H1 (cell line): ENCODE measurements at regions not wholly inside any gene's neighbourhood (a gene's known extent, or its start where the extent isn't known, plus 50 kb on each side); places are given as distances from the start of the nearest gene placed in this dataset.

ENCODE experiments used
- CTCF ChIA-PET: fragments of 300-600 bp; sonication (Branson Sonifier 250); formaldehyde crosslinking; loops from one replicate; lab custom pipeline; 2021; ENCODE audit not compliant: partially characterized antibody; lab: Charles Lee
- POLR2A ChIA-PET: fragments of 300-600 bp; sonication (Branson Sonifier 250); formaldehyde crosslinking; loops from one replicate; lab custom pipeline; 2021; ENCODE audit warnings: inconsistent platforms; ENCODE audit not compliant: partially characterized antibody; lab: Charles Lee
- DNase-seq, 2 experiments: peaks; one replicate each; pipeline versions ENCODE4 v3.0.0 to v3.0.0-alpha.2; 2010 to 2022; ENCODE audit warnings: low spot score in 2 of 2, low read depth in 1 of 2, mixed read lengths in 1 of 2
- FAIRE-seq: peaks from 2 replicates; lab custom pipeline; 2011; peaks lifted over from hg19 to GRCh38; lab: Jason Lieb, UNC
- H2AFZ ChIP-seq: 2 replicates; pipeline ENCODE4 v1.8.1; 2012; ENCODE audit warnings: low read length, inconsistent platforms
- H2AK5ac ChIP-seq: 2 replicates; pipeline ENCODE4 v1.6.1; 2013; ENCODE audit warnings: low read depth, low read length
- H2BK120ac ChIP-seq: replicated peaks from 2 replicates; pipeline ENCODE3; 2013; ENCODE audit warnings: low read depth, low read length, inconsistent platforms
- H2BK12ac ChIP-seq: 2 replicates; pipeline ENCODE4 v1.6.1; 2013; ENCODE audit warnings: low read depth, low read length
- H2BK15ac ChIP-seq: 2 replicates; pipeline ENCODE4 v1.6.1; 2013; ENCODE audit warnings: low read length
- H2BK20ac ChIP-seq: 2 replicates; pipeline ENCODE4 v1.6.1; 2013; ENCODE audit warnings: low read length
- H2BK5ac ChIP-seq: 2 replicates; pipeline ENCODE4 v1.6.1; 2013; ENCODE audit warnings: low read depth, low read length
- H3K14ac ChIP-seq: 2 replicates; pipeline ENCODE4 v1.6.1; 2013; ENCODE audit warnings: inconsistent platforms; ENCODE audit not compliant: insufficient read length
- H3K18ac ChIP-seq: 2 replicates; pipeline ENCODE4 v1.6.1; 2013; ENCODE audit warnings: low read length; ENCODE audit errors: extremely low read depth
- H3K23ac ChIP-seq: 2 replicates; pipeline ENCODE4 v1.6.1; 2013; ENCODE audit warnings: inconsistent platforms; ENCODE audit not compliant: insufficient read length
- H3K23me2 ChIP-seq: 2 replicates; pipeline ENCODE4 v1.6.1; 2013; ENCODE audit warnings: low read depth, low read length
- H3K27ac ChIP-seq: 2 replicates; pipeline ENCODE4 v1.6.1; 2011; ENCODE audit warnings: low read depth, low read length, inconsistent platforms
- H3K27me3 ChIP-seq, 4 experiments: replicated peaks in 1 of 4; 1 replicate in 1 of 4; 2 replicates in 3 of 4; pipeline versions ENCODE4 v1.6.1 to v1.8.1; 2011 to 2013; ENCODE audit warnings: low read length in 3 of 4, mild to moderate bottlenecking in 3 of 4, inconsistent platforms in 2 of 4, mixed read lengths in 2 of 4, moderate library complexity in 1 of 4; ENCODE audit not compliant: control insufficient read depth in 3 of 4, insufficient read depth in 3 of 4; ENCODE audit errors: extremely low read depth in 1 of 4
- H3K36me3 ChIP-seq, 4 experiments: 2 replicates each; pipeline versions ENCODE4 v1.6.1 to v1.8.1; 2011 to 2013; ENCODE audit warnings: mild to moderate bottlenecking in 4 of 4, low read length in 3 of 4, moderate library complexity in 2 of 4, control low read depth in 1 of 4, inconsistent platforms in 1 of 4; ENCODE audit not compliant: insufficient read depth in 4 of 4, control insufficient read depth in 2 of 4
- H3K4ac ChIP-seq: replicated peaks from 2 replicates; pipeline ENCODE3; 2013; ENCODE audit warnings: low read length, low read depth, mixed read lengths, inconsistent platforms; ENCODE audit not compliant: insufficient read length
- H3K4me1 ChIP-seq, 4 experiments: replicated peaks in 1 of 4; 1 replicate in 1 of 4; 2 replicates in 3 of 4; pipeline versions ENCODE4 v1.6.1 to v1.8.1; 2011 to 2013; ENCODE audit warnings: low read length in 3 of 4, inconsistent platforms in 2 of 4, mixed read lengths in 1 of 4; ENCODE audit not compliant: insufficient read depth in 4 of 4, control insufficient read depth in 3 of 4
- H3K4me2 ChIP-seq, 2 experiments: 2 replicates each; pipeline versions ENCODE4 v1.6.1 to v1.8.1; 2011 to 2013; ENCODE audit warnings: low read depth in 2 of 2, low read length in 2 of 2, control low read depth in 1 of 2, inconsistent platforms in 1 of 2, mild to moderate bottlenecking in 1 of 2; ENCODE audit not compliant: insufficient read depth in 1 of 2
- H3K4me3 ChIP-seq, 4 experiments: fragments of 200-600, 300-600 bp in 1 of 4; sonication (generic), shearing (Covaris generic), sonication (Bioruptor Twin) in 1 of 4; 2 replicates each; pipeline versions ENCODE4 v1.5.1 to v1.8.1; 2011 to 2016; ENCODE audit warnings: low read length in 4 of 4, low read depth in 3 of 4, control low read depth in 2 of 4, inconsistent platforms in 2 of 4, mild to moderate bottlenecking in 2 of 4, mixed read lengths in 1 of 4, moderate library complexity in 1 of 4; ENCODE audit not compliant: insufficient read depth in 2 of 4; ENCODE audit errors: extremely low read depth in 1 of 4
- H3K56ac ChIP-seq: replicated peaks from 2 replicates; pipeline ENCODE3; 2013; ENCODE audit warnings: low read depth, mild to moderate bottlenecking, mixed read lengths, low read length, inconsistent platforms; ENCODE audit not compliant: insufficient read length
- H3K79me1 ChIP-seq: 2 replicates; pipeline ENCODE4 v1.6.1; 2013; ENCODE audit warnings: low read depth, low read length, control low read depth
- H3K79me2 ChIP-seq, 2 experiments: 2 replicates each; pipeline versions ENCODE4 v1.6.1 to v1.8.1; 2012 to 2013; ENCODE audit warnings: low read length in 2 of 2, mild to moderate bottlenecking in 2 of 2, inconsistent platforms in 1 of 2; ENCODE audit not compliant: insufficient read depth in 2 of 2, control insufficient read depth in 1 of 2
- H3K9ac ChIP-seq, 4 experiments: replicated peaks in 1 of 4; 1 replicate in 1 of 4; 2 replicates in 3 of 4; pipeline versions ENCODE4 v1.6.1 to v1.8.1; 2011 to 2013; ENCODE audit warnings: low read depth in 3 of 4, low read length in 3 of 4, control low read depth in 2 of 4, mild to moderate bottlenecking in 2 of 4, moderate library complexity in 2 of 4, inconsistent platforms in 1 of 4; ENCODE audit errors: extremely low read depth in 1 of 4
- H3K9me3 ChIP-seq, 2 experiments: 2 replicates each; pipeline versions ENCODE4 v1.6.1 to v1.8.1; 2012 to 2013; ENCODE audit warnings: mild to moderate bottlenecking in 2 of 2, moderate library complexity in 2 of 2, control low read depth in 1 of 2, inconsistent platforms in 1 of 2, low read depth in 1 of 2, low read length in 1 of 2, mixed read lengths in 1 of 2; ENCODE audit not compliant: insufficient read depth in 2 of 2
- H4K20me1 ChIP-seq, 2 experiments: replicated peaks in 1 of 2; 2 replicates each; pipeline versions ENCODE3 to v1.8.1; 2011 to 2013; ENCODE audit warnings: inconsistent platforms in 2 of 2, low read length in 2 of 2, mild to moderate bottlenecking in 1 of 2; ENCODE audit not compliant: insufficient read depth in 2 of 2, control insufficient read depth in 1 of 2
- H4K5ac ChIP-seq: 2 replicates; pipeline ENCODE4 v1.6.1; 2013; ENCODE audit warnings: low read length, low read depth, mixed read lengths, inconsistent platforms; ENCODE audit not compliant: insufficient read length
- H4K8ac ChIP-seq: 2 replicates; pipeline ENCODE4 v1.8.0; 2013; ENCODE audit warnings: mild to moderate bottlenecking, moderate library complexity, low read length, inconsistent platforms; ENCODE audit not compliant: insufficient read depth; ENCODE audit errors: extremely low read depth
- H4K91ac ChIP-seq: replicated peaks from 2 replicates; pipeline ENCODE3; 2013; ENCODE audit warnings: low read length, mixed read lengths, inconsistent platforms; ENCODE audit not compliant: insufficient read length
- EZH2 ChIP-seq: fragments of 200-600 bp; sonication (generic); IDR thresholded peaks from 2 replicates; pipeline ENCODE4 v1.7.1; 2012; ENCODE audit warnings: low read depth, mild to moderate bottlenecking, moderate library complexity, low read length, inconsistent platforms; ENCODE audit not compliant: severe bottlenecking
- POU5F1 ChIP-seq: IDR thresholded peaks from 2 replicates; pipeline ENCODE4 v1.6.1; 2011; ENCODE audit warnings: low read depth, mild to moderate bottlenecking, low read length, moderate library complexity
- RAD21 ChIP-seq, 2 experiments: IDR thresholded peaks in 1 of 2; conservative IDR thresholded peaks in 1 of 2; 2 replicates each; pipeline ENCODE4 v1.6.1; 2011; ENCODE audit warnings: low read depth in 2 of 2, low read length in 2 of 2, improper control_type of control experiment in 1 of 2, inconsistent platforms in 1 of 2, mild to moderate bottlenecking in 1 of 2, moderate library complexity in 1 of 2
- SAP30 ChIP-seq: fragments of 300-600 bp; sonication (generic); IDR thresholded peaks from 2 replicates; pipeline ENCODE4 v1.7.1; 2012; ENCODE audit warnings: low read length, moderate library complexity, mild to moderate bottlenecking, inconsistent platforms; ENCODE audit not compliant: insufficient read depth, insufficient replicate concordance
- TAF1 ChIP-seq: IDR thresholded peaks from 2 replicates; pipeline ENCODE4 v1.6.1; 2011; ENCODE audit warnings: mild to moderate bottlenecking, low read depth, low read length
- YY1 ChIP-seq: IDR thresholded peaks from 2 replicates; pipeline ENCODE4 v1.6.1; 2011; ENCODE audit warnings: low read depth, mild to moderate bottlenecking, low read length
- WGBS, 2 experiments: shearing (Covaris generic) in 1 of 2; methylation state at CpG; one replicate each; pipeline versions ENCODE4 v1.1.6 to v1.1.7; 2013 to 2015; ENCODE audit warnings: low lambda C conversion rate in 2 of 2, mixed read lengths in 2 of 2, inconsistent platforms in 1 of 2, low coverage in 1 of 2, missing lambda C conversion rate in 1 of 2; ENCODE audit not compliant: insufficient replicate concordance in 2 of 2, insufficient coverage in 1 of 2, insufficient read length in 1 of 2; ENCODE audit errors: extremely low coverage in 1 of 2, missing lambda C conversion rate in 1 of 2; 5-methylcytosine and 5-hydroxymethylcytosine counted together
- TF ChIP-seq, protein P1 (sequence below): IDR thresholded peaks from 2 replicates; pipeline ENCODE4 v1.6.1; 2012; ENCODE audit warnings: inconsistent platforms

DNA sequence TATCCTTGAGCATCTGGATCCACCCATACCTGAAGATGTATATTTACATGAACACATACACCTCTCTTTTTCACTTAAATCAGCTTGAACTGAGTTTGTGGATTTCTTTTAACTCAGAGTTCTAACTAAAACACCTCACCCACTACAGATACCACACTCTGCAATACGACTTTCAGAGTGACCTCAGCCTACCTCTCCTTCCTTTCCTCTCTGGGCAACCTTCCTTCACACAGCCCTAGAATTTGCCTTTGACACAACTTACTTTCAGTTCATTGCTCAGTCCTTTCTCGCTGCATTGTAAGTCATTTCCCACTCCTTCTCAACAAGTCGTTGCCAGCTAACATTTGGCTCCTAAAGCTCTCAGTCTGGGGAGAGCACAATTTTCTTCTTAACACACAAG is 151.9 kb upstream of the IRX3 start:
- Histone ChIP-seq H3K4me3 (no peak overlapping the region), H3K9ac (no peak overlapping the region), H3K79me1 (no peaks in the 10 kb centered on the region), H3K27ac (no peak overlapping the region), H3K23ac (no peak overlapping the region), H3K56ac (no peak overlapping the region), H3K27me3 (no peaks in the 10 kb centered on the region; a peak in 1 of 7 replicates), H3K14ac (no peak overlapping the region), H3K4me1 (no peaks in the 10 kb centered on the region), H2BK20ac (no peak overlapping the region), H3K36me3 (no peaks in the 10 kb centered on the region), H4K8ac (no peak overlapping the region), H4K91ac (no peak overlapping the region), H3K23me2 (no peaks in the 10 kb centered on the region; the same call in 1 of the 2 replicates), H4K5ac (no peak overlapping the region), H2AK5ac (no peak overlapping the region), H2BK120ac (no peak overlapping the region), H3K18ac (no peak overlapping the region), H2BK12ac (no peak overlapping the region), H3K4me2 (no peak overlapping the region), H3K79me2 (no peaks in the 10 kb centered on the region), H2BK15ac (no peak overlapping the region), H3K4ac (no peak overlapping the region), H2BK5ac (no peak overlapping the region), H2AFZ (no peak overlapping the region), H4K20me1 (no peaks in the 10 kb centered on the region), H3K9me3 (0 out of 4 replicates have a peak, but pooled peaks cover 2 to 9% of the 10 kb centered on the region in 2 experiments)
- FAIRE-seq (no peak), DNase-seq (no peak)
- ChIA-PET CTCF (no interaction called here), POLR2A (no interaction called here)
- no peak for TF ChIP-seq RAD21 (IDR thresholded peaks at IDR 0.05 in 1 of 2, conservative IDR thresholded peaks at IDR 0.05 in 1 of 2; ENCODE audit: low read depth in 2 of 2, low read length in 2 of 2)
- no peak for TF ChIP-seq SAP30
- no peak for TF ChIP-seq EZH2
- TF ChIP-seq, protein P1, sequence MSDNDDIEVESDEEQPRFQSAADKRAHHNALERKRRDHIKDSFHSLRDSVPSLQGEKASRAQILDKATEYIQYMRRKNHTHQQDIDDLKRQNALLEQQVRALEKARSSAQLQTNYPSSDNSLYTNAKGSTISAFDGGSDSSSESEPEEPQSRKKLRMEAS, result no peak
- no peak for TF ChIP-seq TAF1
- no peak for TF ChIP-seq YY1
- TF ChIP-seq POU5F1, result no peak
- WGBS, 2 experiments, result 95% methylated on average over 3 of the region's 3 CpGs; no CpG with 5 or more reads in 1 of the 2 experiments
